ENCODE measurements at regions not wholly inside any gene's neighbourhood (a gene's known extent, or its start where the extent isn't known, plus 50 kb on each side); places are given as distances from the start of the nearest gene placed in this dataset.

GRCh38 chr2:147772781-147773180 lies 72.0 kb upstream of the ACVR2A start:
- no peaks in the 10 kb centered on the region for H3K36me3 ChIP-seq (ENCODE audit: insufficient read depth, low read length, poor library complexity, severe bottlenecking)
- H3K27me3 ChIP-seq (replicated peaks; ENCODE audit: insufficient read depth, low read depth, low read length, poor library complexity): no peaks in the 10 kb centered on the region
- TF ChIP-seq CTCF (conservative IDR thresholded peaks at IDR 0.05; ENCODE audit: low read depth, low read length): no peak
- TF ChIP-seq EZH2 (IDR thresholded peaks at IDR 0.05; ENCODE audit: borderline replicate concordance, low read depth, low read length, poor library complexity, severe bottlenecking): no peak
- intact Hi-C loops (cut with micrococcal nuclease; ENCODE audit: unreplicated experiment): no loop called here
- H3K27ac ChIP-seq (ENCODE audit: low read depth, low read length, poor library complexity, severe bottlenecking): no peak overlapping the region
- no TSS peak for BruUV-seq (replicated peaks)
- H3K4me1 ChIP-seq (ENCODE audit: insufficient read depth, low read length, poor library complexity, severe bottlenecking): no peaks in the 10 kb centered on the region
- POLR2A ChIA-PET (ENCODE audit: low non-redundant PET): no interaction called here
- no peaks in the 10 kb centered on the region for H3K9me3 ChIP-seq (ENCODE audit: low read depth, low read length, poor library complexity, severe bottlenecking)
- CTCF ChIA-PET: no interaction called here
- no peak overlapping the region for H3K4me3 ChIP-seq (ENCODE audit: low read depth, low read length, poor library complexity, severe bottlenecking)
- DNase-seq (ENCODE audit: low spot score): no peak

GRCh38 chr2:147763861-147764260 lies 81.0 kb upstream of the ACVR2A start:
- TF ChIP-seq CTCF (conservative IDR thresholded peaks at IDR 0.05; ENCODE audit: low read depth, low read length) (no peak), EZH2 (IDR thresholded peaks at IDR 0.05; ENCODE audit: borderline replicate concordance, low read depth, low read length, poor library complexity, severe bottlenecking) (no peak)
- no TSS peak for BruUV-seq (replicated peaks)
- CTCF ChIA-PET: no interaction called here
- Histone ChIP-seq H3K9me3 (ENCODE audit: low read depth, low read length, poor library complexity, severe bottlenecking) (no peaks in the 10 kb centered on the region), H3K4me1 (ENCODE audit: insufficient read depth, low read length, poor library complexity, severe bottlenecking) (no peaks in the 10 kb centered on the region), H3K27ac (ENCODE audit: low read depth, low read length, poor library complexity, severe bottlenecking) (no peak overlapping the region), H3K27me3 (replicated peaks; ENCODE audit: insufficient read depth, low read depth, low read length, poor library complexity) (no peaks in the 10 kb centered on the region), H3K4me3 (ENCODE audit: low read depth, low read length, poor library complexity, severe bottlenecking) (no peak overlapping the region), H3K36me3 (ENCODE audit: insufficient read depth, low read length, poor library complexity, severe bottlenecking) (no peaks in the 10 kb centered on the region)
- POLR2A ChIA-PET (ENCODE audit: low non-redundant PET): no interaction called here
- intact Hi-C loops (cut with micrococcal nuclease; ENCODE audit: unreplicated experiment): no loop called here
- DNase-seq (ENCODE audit: low spot score): no peak

- no TSS peak for BruUV-seq (replicated peaks)
- DNase-seq (ENCODE audit: low spot score): no peak
- no peaks in the 10 kb centered on the region for H3K27me3 ChIP-seq (replicated peaks; ENCODE audit: insufficient read depth, low read depth, low read length, poor library complexity)
Observed at GRCh38 chr2:147760984-147761383, 83.8 kb upstream of the ACVR2A start.

More at GRCh38 chr2:147760984-147761383, 83.8 kb upstream of the ACVR2A start:
- intact Hi-C loops (cut with micrococcal nuclease; ENCODE audit: unreplicated experiment): no loop called here
- no peaks in the 10 kb centered on the region for H3K9me3 ChIP-seq (ENCODE audit: low read depth, low read length, poor library complexity, severe bottlenecking)
- H3K36me3 ChIP-seq (ENCODE audit: insufficient read depth, low read length, poor library complexity, severe bottlenecking): no peaks in the 10 kb centered on the region
- no peak overlapping the region for H3K27ac ChIP-seq (ENCODE audit: low read depth, low read length, poor library complexity, severe bottlenecking)
- CTCF ChIA-PET: no interaction called here
- no peak overlapping the region for H3K4me3 ChIP-seq (ENCODE audit: low read depth, low read length, poor library complexity, severe bottlenecking)
- no peaks in the 10 kb centered on the region for H3K4me1 ChIP-seq (ENCODE audit: insufficient read depth, low read length, poor library complexity, severe bottlenecking)
- POLR2A ChIA-PET (ENCODE audit: low non-redundant PET): no interaction called here
- TF ChIP-seq CTCF (conservative IDR thresholded peaks at IDR 0.05; ENCODE audit: low read depth, low read length): no peak
- no peak for TF ChIP-seq EZH2 (IDR thresholded peaks at IDR 0.05; ENCODE audit: borderline replicate concordance, low read depth, low read length, poor library complexity, severe bottlenecking)
